ENCODE measurements at regions not wholly inside any gene's neighbourhood (a gene's known extent, or its start where the extent isn't known, plus 50 kb on each side); places are given as distances from the start of the nearest gene placed in this dataset.
"Not testable (repeated sequence)": the region's sequence is repeated elsewhere in the genome, so short reads cannot be mapped to it uniquely, and the experiment has no call there.

GRCh38 chr6:12479881-12480280, 189.7 kb downstream of the EDN1 start:
- DNase-seq = no peak

- no peak for DNase-seq
These were observed 190.2 kb downstream of the EDN1 start for GRCh38 chr6:12480379-12480778.

DNA sequence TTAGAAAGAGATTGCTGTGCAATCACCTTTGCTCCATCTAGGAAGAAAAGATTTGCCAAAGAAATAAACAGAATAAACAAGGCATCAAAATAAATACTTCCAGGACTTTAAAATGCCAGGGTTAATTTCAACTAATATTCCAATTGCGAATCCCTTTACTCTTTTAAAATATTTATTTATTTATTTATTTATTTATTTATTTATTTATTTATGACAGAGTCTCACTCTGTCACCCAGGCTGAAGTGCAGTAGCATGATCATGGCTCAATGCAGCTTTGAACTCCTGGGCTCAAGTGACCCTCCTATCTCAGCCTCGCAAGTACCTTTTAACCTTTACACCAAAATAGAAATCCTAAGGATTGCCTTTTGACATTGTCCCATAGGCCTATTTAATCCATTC, 191.1 kb downstream of the EDN1 start:
- DNase-seq = no peak

DNA sequence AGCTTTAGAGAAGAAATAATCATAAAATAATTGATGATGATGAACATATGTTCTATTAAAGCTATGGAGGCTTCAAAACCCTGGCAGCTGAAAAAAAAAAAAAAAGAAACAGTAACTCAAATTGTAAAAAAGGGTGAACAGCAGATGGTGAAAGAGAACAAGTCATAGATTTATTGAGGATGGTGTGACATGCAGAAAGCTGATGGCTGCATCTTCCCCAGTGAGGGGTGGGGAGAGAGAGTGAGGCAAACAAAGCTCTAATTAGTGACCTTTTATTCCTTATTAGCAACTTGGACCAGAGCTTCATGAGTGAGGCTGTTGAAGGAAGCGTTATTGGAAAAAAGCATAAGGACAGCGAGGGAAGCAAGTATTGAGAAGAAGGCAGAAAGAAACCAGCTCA, 191.7 kb downstream of the EDN1 start:
- DNase-seq = no peak

- DNase-seq = no peak
These were observed 192.5 kb downstream of the EDN1 start for GRCh38 chr6:12482386-12483375.

- DNase-seq = no peak
These were observed 193.6 kb downstream of the EDN1 start for GRCh38 chr6:12483712-12484111.

DNA sequence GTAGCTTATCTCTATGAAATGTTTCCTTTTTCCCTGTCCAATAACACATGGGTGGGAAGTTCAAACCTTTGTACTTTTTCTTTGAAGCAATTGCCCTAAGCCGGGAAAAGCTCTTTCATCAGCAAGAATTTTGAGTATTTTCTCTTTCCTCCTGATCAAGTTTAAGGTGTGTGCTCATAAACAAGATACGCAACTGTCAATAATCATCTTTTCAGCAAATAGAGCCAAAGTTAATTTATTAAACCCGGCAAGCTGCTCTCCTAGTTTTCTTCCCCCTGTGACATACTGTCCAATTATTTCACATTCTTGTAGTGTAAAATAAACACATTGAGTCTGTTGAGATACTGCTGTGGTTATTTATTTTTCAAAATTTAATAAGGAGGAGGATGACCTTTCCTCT, 194.4 kb downstream of the EDN1 start:
- no peak for DNase-seq

GRCh38 chr6:12485226-12485764, 195.1 kb downstream of the EDN1 start:
- DNase-seq = no peak

DNA sequence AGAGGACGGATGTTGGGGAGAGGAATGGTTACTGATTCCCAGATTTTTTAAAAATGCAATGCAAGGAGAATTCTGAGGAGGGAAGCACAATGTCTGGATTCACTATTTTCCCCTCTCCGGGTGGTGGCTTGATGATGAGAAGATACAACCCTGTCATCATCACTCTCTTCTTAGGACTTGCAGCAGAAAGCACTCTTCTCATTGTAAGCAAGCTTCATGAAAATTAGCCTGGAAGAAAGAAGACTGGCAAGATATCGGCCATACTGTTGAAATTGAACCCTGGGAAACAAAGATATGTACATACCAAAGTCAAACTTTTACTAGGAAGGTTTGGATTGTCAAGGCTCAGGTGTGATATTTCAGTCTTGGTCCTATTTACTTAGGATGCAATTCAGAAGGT, 195.7 kb downstream of the EDN1 start:
- no peak for DNase-seq

- no peak for DNase-seq
These were observed 200.3 kb downstream of the EDN1 start for GRCh38 chr6:12490351-12490903.

- DNase-seq = no peak
These were observed 200.9 kb downstream of the EDN1 start for GRCh38 chr6:12490904-12491571.

DNA sequence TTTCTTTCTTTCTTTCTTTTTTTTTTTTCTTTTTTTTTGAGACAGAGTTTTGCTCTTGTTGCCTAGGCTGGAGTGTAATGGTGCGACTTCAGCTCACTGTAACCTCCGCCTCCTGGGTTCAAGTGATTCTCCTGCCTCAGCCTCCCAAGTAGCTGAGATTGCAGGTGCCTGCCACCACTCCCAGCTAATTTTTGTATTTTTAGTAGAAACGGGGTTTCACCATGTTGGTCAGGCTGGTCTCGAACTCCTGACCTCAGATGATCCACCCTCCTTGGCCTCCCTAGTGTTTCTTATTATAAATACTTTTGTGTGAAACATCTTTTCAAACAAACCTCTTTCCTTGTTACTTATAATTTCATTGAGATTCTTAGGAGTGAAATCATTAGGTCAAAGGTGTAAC, 202.8 kb downstream of the EDN1 start:
- not testable (repeated sequence) for DNase-seq

- no peak for DNase-seq
These were observed 203.3 kb downstream of the EDN1 start for GRCh38 chr6:12493446-12493845.

GRCh38 chr6:12494161-12494560, 204.0 kb downstream of the EDN1 start:
- DNase-seq = no peak

- no peak for DNase-seq
These were observed 211.8 kb downstream of the EDN1 start for GRCh38 chr6:12501990-12502389.

GRCh38 chr6:12504325-12504966, 212.1 kb upstream of the PHACTR1 start:
- DNase-seq = no peak

- no peak for DNase-seq
These were observed 211.1 kb upstream of the PHACTR1 start for GRCh38 chr6:12505486-12505885.

DNA sequence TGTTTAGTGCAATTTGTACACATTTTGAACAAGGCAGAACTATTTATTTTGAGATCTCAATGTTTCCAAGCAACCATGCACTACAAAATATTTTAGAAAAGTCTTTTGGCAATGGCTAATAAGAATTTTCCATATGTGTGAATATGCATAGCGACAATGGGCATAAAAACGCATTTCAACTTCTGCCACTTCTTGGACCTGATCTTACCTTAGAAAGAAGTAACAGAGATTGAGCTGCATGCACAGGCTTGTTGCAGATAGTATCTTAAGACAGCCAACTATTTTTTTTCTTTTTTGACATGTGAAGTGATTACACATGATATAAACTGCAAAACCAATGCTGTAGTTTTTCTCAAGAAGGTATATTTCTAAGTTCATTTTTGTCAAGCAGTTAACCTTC, 210.4 kb upstream of the PHACTR1 start:
- DNase-seq = no peak

GRCh38 chr6:12507636-12508035, 208.9 kb upstream of the PHACTR1 start:
- DNase-seq = no peak

GRCh38 chr6:12508553-12508952, 208.0 kb upstream of the PHACTR1 start:
- no peak for DNase-seq

- no peak for DNase-seq
These were observed 207.5 kb upstream of the PHACTR1 start for GRCh38 chr6:12509060-12509459.

DNA sequence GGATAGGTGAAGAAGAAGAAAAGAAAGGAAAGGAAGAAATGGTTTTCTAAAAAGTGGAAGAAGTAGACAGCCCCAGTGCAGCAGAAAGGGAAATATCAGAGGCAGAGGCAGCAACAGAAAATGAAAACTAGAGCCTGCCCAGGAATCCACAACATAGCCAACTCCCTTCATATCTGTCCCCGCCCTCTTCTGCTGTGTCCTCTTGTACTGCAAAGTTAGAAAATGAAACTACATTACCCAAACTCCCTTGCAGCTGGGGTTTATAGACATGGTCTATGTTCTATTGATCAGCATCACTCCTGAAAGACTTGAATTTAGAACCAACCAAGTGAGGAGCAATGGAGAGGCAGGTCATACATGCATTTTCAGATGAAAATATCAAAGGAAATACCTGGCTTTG, 200.5 kb upstream of the PHACTR1 start:
- DNase-seq = no peak

- no peak for DNase-seq
These were observed 194.2 kb upstream of the PHACTR1 start for GRCh38 chr6:12522347-12522746.

Measured in occipital lobe (tissue), 1 donor.